HG02678 (cell line): ENCODE measurements at regions not wholly inside any gene's neighbourhood (a gene's known extent, or its start where the extent isn't known, plus 50 kb on each side); places are given as distances from the start of the nearest gene placed in this dataset.

Source experiments
- ATAC-seq: cut with Tn5 transposase; IDR thresholded peaks from one replicate; pipeline ENCODE4 v1.9.1; 2021; ENCODE audit warnings: mild to moderate bottlenecking, moderate library complexity; ENCODE audit not compliant: unreplicated experiment

- no peak for ATAC-seq
Measured at GRCh38 chr2:139357972-139358371, 577.8 kb upstream of the NXPH2 start.

- no peak for ATAC-seq
Measured at GRCh38 chr2:139354518-139354917, 574.3 kb upstream of the NXPH2 start.

GRCh38 chr2:139353874-139354273 is 573.7 kb upstream of the NXPH2 start:
- ATAC-seq, result no peak

GRCh38 chr2:139317259-139317658 is 537.1 kb upstream of the NXPH2 start:
- no peak for ATAC-seq

- no peak for ATAC-seq
Measured at GRCh38 chr2:139314059-139314458, 533.9 kb upstream of the NXPH2 start.

GRCh38 chr2:139296672-139297209 is 516.6 kb upstream of the NXPH2 start:
- no peak for ATAC-seq

GRCh38 chr2:139293992-139294548 is 513.9 kb upstream of the NXPH2 start:
- no peak for ATAC-seq

GRCh38 chr2:139281124-139281523 is 500.9 kb upstream of the NXPH2 start:
- no peak for ATAC-seq

- ATAC-seq, result no peak
Measured at GRCh38 chr2:139271879-139272278, 491.7 kb upstream of the NXPH2 start.

GRCh38 chr2:139271149-139271548 is 491.0 kb upstream of the NXPH2 start:
- ATAC-seq, result no peak

GRCh38 chr2:139260052-139260430 is 479.9 kb upstream of the NXPH2 start:
- no peak for ATAC-seq

GRCh38 chr2:139259422-139260051 is 479.3 kb upstream of the NXPH2 start:
- no peak for ATAC-seq

- ATAC-seq, result no peak
Measured at GRCh38 chr2:139241286-139241685, 461.1 kb upstream of the NXPH2 start.

GRCh38 chr2:139237023-139237422 is 456.8 kb upstream of the NXPH2 start:
- ATAC-seq, result no peak

GRCh38 chr2:139230881-139231280 is 450.7 kb upstream of the NXPH2 start:
- no peak for ATAC-seq

- ATAC-seq, result no peak
Measured at GRCh38 chr2:139228276-139228675, 448.1 kb upstream of the NXPH2 start.

GRCh38 chr2:139225961-139226360 is 445.8 kb upstream of the NXPH2 start:
- no peak for ATAC-seq

GRCh38 chr2:139218181-139218580 is 438.0 kb upstream of the NXPH2 start:
- ATAC-seq, result no peak

GRCh38 chr2:139217641-139218040 is 437.5 kb upstream of the NXPH2 start:
- no peak for ATAC-seq

- no peak for ATAC-seq
Measured at GRCh38 chr2:139216435-139216834, 436.2 kb upstream of the NXPH2 start.

GRCh38 chr2:139214801-139215200 is 434.6 kb upstream of the NXPH2 start:
- ATAC-seq, result no peak

- no peak for ATAC-seq
Measured at GRCh38 chr2:139209586-139209985, 429.4 kb upstream of the NXPH2 start.

GRCh38 chr2:139201516-139201915 is 421.3 kb upstream of the NXPH2 start:
- ATAC-seq, result no peak
